Colon (tissue), 2 donors: ENCODE measurements at regions not wholly inside any gene's neighbourhood (a gene's known extent, or its start where the extent isn't known, plus 50 kb on each side); places are given as distances from the start of the nearest gene placed in this dataset.

Source experiments
- FAIRE-seq: peaks from 2 replicates; lab custom pipeline; 2012; peaks lifted over from hg19 to GRCh38; lab: Jason Lieb, UNC
- donor health status: control.
- donor health status: control.

DNA sequence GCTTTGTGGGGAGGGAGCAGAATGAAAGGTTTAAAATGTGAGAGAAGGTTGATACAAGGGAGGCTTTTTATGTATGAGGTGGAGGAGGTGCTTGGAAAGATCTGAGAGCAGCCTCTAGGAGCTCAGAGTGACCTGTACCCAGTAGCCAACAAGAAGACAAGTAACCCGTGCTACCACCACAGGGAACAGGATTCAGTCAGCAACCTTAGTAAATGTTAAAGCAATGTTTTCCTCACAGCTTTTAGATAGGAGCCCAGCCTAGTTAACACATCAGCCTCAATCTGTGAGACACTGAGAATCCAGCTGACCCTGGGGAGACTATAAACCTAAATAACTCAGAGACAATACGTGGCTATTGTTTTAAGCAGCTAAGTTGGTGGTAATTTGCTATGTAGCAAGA, 194.9 kb upstream of the NT5C1B start:
- FAIRE-seq = no peak

DNA sequence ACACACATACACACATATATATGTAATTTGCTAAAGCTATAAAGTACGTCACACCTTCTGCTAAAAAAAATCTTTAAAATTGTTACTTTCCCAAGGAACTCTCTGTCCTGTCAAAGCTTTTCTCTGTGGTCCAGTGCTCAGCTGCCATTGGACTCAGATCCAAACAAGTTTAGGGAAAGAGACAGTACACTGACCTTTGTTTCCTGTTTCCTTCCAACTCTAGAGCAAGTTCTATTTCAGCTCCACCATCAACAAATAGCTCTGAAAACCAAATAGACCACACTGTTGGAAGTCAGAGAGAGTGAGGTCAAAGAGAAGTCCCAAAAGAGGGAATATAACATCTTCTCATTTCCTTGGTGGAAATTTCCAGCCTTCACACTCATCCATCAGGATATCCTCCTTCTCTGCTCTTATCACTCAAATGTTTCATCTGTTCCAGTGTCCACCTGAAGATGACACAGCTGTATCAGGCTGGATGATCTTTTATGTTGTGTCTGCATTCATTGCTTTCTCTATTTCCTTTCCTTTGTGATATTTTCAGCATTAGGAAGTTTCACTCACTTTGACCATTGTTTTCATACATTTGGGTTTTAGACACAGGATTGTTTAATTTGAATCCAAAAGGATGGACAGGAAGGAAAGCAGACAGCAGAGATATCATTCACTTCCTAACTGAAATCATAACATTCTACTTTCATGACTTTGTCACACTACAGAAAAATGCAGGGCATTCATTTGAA, 192.3 kb upstream of the NT5C1B start:
- no peak for FAIRE-seq

GRCh38 chr2:18777250-18777812, 188.0 kb upstream of the NT5C1B start:
- FAIRE-seq = no peak

DNA sequence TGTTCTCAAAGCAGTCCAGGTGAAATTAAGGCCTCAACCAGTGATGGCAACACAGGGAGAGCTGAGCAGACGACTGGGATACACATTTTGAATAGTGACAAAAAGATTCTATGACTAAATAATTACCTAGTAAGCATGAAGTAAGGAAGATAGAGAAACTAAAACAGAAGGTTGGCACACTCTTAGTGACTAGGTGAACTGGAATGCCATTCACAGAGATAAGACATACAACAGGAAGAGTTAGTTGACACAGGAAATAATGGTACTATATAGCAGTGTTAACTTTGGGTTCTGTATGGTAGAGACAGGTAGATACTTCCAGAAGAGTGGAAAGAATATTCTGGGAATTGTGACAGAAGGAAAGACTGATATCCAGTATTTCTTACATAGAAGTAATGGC, 181.8 kb upstream of the NT5C1B start:
- FAIRE-seq = no peak

- FAIRE-seq = no peak
These were observed 174.0 kb upstream of the NT5C1B start for GRCh38 chr2:18763338-18763737.

DNA sequence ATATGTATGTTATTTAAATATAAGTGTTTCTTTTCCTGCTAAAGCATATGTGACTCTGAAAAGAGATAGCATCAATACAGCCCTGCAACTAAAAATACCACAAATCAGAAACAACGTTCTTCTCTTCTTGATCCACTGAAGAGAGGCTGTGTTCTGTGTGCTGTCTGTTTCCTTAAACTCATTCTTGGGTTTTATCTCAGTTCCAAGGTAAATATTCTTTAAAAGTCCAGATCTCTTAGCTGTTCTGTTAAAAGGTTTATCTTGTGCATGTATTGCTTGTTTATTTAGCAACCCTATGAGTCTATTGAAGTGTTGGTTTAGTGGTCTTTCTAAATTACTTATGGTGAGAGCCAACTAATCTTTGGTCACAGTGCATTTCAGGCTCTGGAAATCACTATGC, 173.3 kb upstream of the NT5C1B start:
- FAIRE-seq = no peak

GRCh38 chr2:18754286-18754685, 164.9 kb upstream of the NT5C1B start:
- FAIRE-seq = no peak

DNA sequence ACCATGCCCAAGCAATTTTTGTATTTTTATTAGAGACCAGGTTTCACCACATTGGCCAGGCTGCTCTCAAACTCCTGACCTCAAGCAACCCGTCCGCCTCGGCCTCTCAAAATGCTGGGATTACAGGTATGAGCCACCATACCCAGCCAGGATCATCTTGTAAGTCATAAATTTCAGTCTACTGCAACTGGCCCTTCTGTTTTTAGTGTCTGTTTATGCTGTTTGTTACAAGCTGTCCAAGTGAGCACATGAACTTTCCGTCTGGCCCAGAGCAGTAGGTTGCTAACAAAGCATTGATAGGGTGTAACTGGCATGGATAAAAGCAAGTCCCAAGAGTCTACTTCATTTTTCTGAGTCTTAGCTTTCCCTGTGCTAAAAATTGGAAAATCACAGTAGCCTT, 164.4 kb upstream of the NT5C1B start:
- FAIRE-seq = no peak

- no peak for FAIRE-seq
These were observed 163.5 kb upstream of the NT5C1B start for GRCh38 chr2:18752667-18753422.

- no peak for FAIRE-seq
These were observed 162.7 kb upstream of the NT5C1B start for GRCh38 chr2:18752022-18752493.

GRCh38 chr2:18750672-18751554, 161.5 kb upstream of the NT5C1B start:
- no peak for FAIRE-seq

- no peak for FAIRE-seq
These were observed 160.7 kb upstream of the NT5C1B start for GRCh38 chr2:18749912-18750526.

DNA sequence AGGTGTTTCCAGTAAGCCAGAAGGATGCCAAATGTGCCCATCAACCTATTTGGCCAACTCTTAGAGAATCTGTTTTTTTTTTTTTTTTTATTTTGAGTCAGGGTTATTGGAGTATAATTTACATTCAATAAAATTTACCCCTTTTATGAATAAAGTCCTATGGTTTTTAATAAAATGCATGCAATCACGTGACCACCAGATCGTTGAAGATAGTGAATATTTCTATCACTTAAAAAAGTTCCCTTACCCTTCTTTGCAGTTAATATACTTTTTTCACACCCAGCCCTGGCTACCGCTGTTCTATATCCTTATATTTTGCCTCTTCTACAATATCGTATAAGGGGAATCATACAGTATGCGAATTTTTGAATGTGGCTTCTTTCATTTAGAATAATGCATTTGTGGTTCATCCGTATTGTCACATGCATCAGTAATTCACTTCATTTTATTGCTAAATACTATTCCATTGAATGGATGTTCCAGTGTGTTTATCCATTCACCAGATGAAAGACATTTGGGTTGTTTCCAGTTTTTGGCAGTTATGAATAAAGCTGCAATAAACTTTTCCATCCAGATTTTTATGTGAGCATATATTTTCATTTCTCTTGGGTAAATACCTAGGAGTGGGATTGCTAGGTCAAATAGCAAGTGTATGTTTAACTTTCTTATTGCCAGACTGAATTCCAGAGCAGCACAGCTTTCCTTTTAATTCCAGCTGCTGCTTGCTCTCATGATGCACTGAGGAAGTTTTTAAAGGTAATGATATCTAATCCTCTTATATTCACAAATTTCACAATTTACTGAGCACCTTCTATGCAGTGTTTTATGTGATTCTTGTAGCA, 156.3 kb upstream of the NT5C1B start:
- FAIRE-seq = no peak

DNA sequence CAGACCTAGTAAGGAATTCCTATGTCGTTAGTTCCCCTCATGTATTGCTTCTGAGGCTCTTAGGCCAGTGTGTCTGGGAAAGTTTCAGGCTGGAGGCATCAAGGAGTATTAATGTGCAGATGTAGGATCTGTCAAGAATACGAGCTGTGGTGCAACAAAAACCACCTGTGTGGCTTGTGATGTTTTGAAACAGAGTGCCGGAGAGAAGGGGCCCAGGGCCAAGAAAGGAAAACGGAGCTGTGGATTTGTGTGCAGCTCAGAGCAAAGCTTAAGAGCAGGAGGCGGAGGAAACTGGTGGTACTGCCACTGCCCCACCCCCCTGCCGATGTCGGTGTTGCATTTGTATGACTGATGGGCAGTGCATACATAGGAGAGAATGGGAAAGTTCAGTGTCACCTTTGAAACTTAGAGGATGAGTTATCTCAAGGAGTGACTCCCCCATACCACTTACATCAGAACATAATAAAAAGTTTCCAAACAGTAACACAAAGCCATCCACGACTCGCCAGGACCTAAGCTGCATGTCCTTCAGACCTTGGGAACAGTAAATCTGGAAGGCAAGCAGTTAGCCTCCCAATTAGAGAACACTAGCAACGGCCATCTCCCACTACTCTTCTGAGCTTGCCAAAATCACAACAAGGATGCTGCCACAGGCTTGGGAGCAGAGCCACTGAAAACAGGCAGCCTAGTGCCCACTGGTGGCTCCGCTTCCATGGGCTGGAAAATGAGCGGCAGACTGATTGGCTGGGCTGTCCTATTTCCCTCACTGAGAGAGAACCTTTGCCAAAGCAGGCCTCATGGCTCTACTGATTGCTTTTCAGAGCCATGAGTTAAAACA, 152.7 kb upstream of the NT5C1B start:
- no peak for FAIRE-seq

DNA sequence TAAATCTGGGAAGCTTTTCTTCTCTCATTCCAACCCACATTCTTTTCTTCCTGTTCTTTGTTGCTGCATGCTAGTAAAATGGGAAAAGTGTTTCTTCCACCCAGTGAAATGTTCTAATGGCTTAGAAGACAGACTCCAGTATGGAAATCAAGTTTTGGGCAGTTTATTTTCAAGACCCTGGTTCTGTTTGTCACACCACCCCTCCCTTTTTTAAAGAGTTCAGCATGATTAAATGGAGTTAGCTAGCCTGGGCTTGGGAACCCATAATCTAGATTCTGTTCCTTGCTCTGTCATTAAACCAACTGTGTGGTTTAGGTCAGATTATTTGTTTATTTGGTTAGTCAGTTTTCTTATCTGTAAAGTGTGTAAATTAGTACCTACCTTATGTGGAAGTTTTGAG, 151.8 kb upstream of the NT5C1B start:
- no peak for FAIRE-seq

DNA sequence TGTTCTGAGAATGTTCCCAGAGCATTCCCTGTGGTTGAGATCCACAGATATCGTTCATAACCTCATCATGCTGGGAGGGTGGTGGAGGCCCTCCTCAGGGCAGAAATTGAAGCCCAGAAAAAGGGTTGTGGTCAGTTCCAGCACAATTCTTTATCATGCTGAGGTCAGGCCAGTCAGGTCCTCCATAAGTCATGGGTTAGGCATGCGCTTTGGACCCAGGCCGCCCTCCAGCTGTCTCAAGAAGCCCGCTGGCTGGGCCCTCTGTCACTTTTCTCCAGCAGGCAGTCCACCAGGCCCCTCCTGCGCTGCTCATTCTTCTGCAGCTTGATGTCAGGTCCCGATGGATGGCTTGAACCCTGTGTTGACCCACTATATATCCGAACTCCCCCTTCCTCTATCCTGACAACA, 151.1 kb upstream of the NT5C1B start:
- no peak for FAIRE-seq

GRCh38 chr2:18731666-18732065, 142.3 kb upstream of the NT5C1B start:
- FAIRE-seq = no peak

GRCh38 chr2:18724371-18725145, 135.2 kb upstream of the NT5C1B start:
- no peak for FAIRE-seq

GRCh38 chr2:18723219-18723618, 133.8 kb upstream of the NT5C1B start:
- no peak for FAIRE-seq
